Left lobe of liver (tissue), 2 donors: ENCODE measurements at regions not wholly inside any gene's neighbourhood (a gene's known extent, or its start where the extent isn't known, plus 50 kb on each side); places are given as distances from the start of the nearest gene placed in this dataset.
A peak's percentile ranks its signal among the peaks of the same experiment; 100 is the strongest.
"Not testable (repeated sequence)": the region's sequence is repeated elsewhere in the genome, so short reads cannot be mapped to it uniquely, and the experiment has no call there.

ENCODE experiments used
- ATAC-seq: fragments of 200-7000 bp; cut with Tn5 transposase; one replicate; pipeline ENCODE4 v1.9.1; 2020; ENCODE audit warnings: mild to moderate bottlenecking, moderate library complexity
- DNase-seq: peaks from one replicate; pipeline ENCODE4 v3.0.0-alpha.2; 2020; ENCODE audit warnings: low spot score
- donor health status: DM: no; HTN: no; CAD: no; lungs with moderate emphysema.
- donor health status: DM: no; HTN: yes; CAD: no.

GRCh38 chr10:86579883-86580520 is 58.4 kb upstream of the WAPL start:
- ATAC-seq, result no peak
- DNase-seq, result no peak

DNA sequence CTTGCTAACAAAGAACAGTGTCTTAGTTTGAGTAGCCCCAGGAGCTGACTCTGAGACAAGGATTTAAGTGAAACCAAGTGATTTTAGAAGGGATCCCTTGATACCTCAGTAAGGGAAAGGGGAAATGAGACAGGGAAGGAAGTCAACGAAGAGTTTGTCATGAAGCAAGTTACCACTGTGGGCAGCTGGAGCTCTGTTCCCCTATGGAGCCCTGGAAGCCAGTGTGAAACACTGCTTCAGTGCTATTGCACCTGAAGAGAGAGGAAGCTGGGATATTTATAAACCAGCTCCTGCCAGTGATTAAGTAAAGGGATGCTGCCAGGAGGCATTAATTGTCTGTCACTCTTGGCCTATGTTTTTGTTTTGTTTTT is 58.9 kb upstream of the WAPL start:
- ATAC-seq (no peak), DNase-seq (no peak)

DNA sequence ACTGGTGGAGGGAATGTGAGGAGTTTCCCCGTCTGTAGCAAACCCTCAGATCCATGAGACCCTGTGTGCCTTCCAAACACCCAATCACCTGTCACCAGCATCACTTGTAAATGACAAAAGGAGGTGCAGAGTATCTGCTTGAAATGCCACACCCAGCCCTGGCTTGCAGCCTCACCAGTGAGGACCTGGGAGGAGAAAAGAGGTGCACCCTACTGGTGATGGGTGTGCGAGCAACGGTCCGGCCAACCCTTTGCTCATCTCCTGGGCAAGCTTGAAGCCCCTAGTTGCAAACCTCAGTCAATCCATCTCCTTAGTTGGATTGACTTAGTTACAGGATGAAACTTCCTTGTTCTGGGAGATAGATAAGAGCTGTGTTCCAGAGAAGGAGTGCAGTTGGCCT is 62.4 kb upstream of the WAPL start:
- ATAC-seq (peak; percentile 59), DNase-seq (no peak)

GRCh38 chr10:86585037-86585929 is 63.7 kb upstream of the WAPL start:
- ATAC-seq (peak; percentile 99), DNase-seq (peak; percentile 75)

DNA sequence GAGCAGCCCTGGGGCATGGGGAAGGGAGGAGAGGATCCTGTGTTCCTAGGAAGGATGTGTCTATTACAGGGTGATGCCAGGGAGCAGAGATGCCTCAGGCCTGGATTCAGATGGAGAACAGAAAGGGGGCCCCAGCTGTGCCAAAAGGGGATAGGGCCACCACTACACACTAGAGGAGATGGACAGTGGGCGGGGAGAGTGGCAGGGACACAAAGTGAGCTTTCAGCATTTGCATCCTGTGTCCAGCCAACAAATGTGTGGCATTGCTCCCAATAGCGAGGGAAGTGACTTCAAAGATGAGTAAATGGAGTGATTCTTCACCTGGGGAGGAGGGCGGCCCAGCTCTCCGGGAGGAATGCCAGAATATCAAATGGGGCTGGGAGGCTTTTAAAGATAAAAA is 64.9 kb upstream of the WAPL start:
- ATAC-seq (no peak), DNase-seq (no peak)

- DNase-seq, ATAC-seq: not testable (repeated sequence)
These were observed 65.6 kb upstream of the OPN4 start for GRCh38 chr10:86588781-86589180.

DNA sequence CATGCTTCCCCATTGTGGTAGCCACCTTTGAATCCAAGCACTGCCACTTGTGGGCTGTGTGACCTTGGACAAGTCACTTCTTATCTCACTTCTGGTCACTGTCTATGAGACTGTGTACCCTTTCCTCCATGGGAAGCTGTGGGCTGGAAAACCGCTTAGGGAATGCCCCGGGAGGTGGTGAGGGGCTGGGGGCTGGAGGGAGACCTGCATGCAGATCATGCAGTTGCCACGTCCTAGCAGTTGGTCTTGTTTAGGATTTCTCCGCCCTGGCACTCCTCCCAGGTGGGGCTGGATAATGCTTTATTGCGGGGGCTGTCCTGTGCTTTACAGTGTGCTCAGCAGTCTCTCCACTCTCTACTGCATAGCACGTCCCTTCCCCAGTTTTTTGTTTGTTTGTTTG is 62.9 kb upstream of the OPN4 start:
- ATAC-seq (no peak), DNase-seq (no peak)

GRCh38 chr10:86592413-86592812 is 61.9 kb upstream of the OPN4 start:
- DNase-seq, result no peak
- ATAC-seq, result peak; percentile 96

GRCh38 chr10:86594535-86594934 is 59.8 kb upstream of the OPN4 start:
- DNase-seq (no peak), ATAC-seq (no peak)

DNA sequence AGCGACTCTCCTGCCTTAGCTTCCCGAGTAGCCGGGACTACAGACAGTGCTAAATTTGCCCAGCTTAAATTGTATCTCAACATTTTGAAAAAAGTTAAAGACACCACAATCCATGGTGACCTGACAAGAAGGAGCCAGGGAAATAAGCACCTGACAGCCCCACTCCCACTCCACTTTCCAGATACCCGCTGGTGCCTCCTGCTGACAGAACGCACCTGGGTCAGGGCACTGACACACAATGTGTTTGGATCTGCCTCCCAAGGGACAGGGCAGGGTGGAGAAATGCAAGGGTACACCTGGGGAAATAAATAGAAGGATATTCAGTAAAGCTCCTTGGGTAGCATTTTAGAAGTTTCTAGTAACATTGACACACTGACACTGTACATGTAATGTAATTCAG is 58.9 kb upstream of the OPN4 start:
- no peak for ATAC-seq
- DNase-seq, result peak; percentile 35

- DNase-seq (no peak), ATAC-seq (no peak)
These were observed 58.1 kb upstream of the OPN4 start for GRCh38 chr10:86596266-86596665.

- DNase-seq, result peak; percentile 29
- ATAC-seq, result no peak
These were observed 57.0 kb upstream of the OPN4 start for GRCh38 chr10:86597306-86597705.

DNA sequence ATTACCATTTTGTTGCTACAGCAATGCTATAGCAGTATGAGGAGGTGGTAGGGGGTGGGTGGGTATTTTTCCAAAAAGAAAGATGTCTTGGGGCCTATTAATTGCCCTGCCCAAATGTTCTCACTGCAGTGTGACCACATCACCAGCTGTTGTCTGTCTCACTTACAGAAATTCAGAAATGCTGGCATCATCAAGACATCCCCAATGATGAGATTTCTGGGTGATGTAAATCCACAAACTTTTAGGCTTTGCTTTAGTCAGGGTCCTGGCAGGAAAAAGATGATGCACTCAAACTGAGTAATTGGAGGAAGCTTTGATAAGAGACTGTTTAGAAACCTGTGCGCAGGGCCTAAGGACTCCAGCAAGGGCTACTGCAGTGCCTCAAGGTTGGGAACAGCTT is 56.2 kb upstream of the OPN4 start:
- ATAC-seq, result no peak
- DNase-seq, result no peak

DNA sequence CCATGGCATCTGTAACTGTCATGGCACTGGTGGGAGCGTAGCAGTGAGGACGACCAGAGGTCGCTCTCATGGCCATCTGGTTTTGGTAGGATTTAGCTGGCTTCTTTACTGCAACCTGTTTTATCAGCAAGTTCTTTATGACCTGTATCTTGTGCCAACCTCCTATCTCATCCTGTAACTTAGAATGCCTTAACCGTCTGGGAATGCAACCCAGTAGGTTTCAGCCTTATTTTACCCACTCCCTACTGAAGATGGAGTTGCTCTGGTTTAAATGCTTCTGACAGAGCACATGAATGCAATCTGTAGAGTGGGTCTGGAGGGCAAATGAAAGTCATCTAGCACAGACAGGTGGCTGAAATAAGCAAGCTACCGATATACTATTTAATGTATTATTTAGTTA is 55.3 kb upstream of the OPN4 start:
- DNase-seq, result no peak
- ATAC-seq, result no peak

DNA sequence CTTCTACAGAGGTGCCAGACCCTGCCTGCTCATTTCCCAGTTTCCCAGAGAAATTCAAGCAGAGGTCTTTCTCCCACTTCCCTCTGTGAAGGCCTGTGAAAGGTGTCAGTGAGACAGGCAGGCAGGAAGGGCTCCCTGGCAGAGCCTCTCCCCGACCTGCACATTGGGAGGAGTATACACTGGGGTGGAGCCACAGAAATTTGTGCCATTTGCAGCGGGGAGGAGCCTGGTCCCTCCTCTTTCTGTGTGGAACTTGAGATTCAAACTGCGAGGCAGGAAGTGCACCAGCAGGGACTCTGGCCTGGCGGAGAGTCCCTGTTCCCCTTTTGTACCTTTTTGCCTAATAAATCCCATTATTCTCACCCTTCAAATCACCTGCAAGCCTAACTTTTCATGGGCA is 54.6 kb upstream of the OPN4 start:
- DNase-seq (peak; percentile 22), ATAC-seq (no peak)

GRCh38 chr10:86600296-86600695 is 54.1 kb upstream of the OPN4 start:
- ATAC-seq (no peak), DNase-seq (no peak)

DNA sequence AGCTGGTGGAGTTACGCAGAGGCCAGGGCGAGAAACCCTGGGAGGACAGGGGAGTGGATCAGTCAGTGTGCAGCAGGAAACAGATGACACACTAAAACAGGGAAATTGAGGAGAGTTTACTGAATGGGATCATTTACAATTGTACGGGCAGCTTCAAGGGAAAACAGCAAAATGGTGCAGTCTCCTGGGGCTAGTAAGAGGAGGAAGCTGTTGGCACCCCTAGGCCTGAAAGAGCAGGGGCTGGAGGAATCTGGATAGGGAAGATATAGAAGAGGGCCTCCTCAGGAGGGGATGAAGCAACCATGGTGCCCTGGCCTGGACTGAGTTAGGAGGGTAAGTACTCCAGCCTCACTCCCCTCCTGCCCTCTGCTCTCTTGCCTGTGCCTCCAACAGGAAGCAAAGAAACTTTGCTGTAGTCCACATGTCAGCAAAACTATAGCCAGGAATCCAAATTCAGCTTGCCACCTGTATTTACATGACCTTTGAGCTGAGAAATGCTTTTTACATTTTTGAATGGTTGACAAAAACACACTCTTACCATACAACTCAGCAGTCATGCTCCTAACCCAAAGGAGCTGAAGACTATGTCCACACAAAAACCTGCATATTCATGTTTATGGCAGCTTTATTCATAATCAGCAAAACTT is 52.3 kb upstream of the OPN4 start:
- ATAC-seq, result peak; percentile 78

GRCh38 chr10:86603256-86603655 is 51.1 kb upstream of the OPN4 start:
- ATAC-seq, result peak; percentile 86
- peak; percentile 37 for DNase-seq

More for the DNA sequence above, 52.3 kb upstream of the OPN4 start:
- DNase-seq, result peak; percentile 43
